ENCODE measurements at regions not wholly inside any gene's neighbourhood (a gene's known extent, or its start where the extent isn't known, plus 50 kb on each side); places are given as distances from the start of the nearest gene placed in this dataset.

DNA sequence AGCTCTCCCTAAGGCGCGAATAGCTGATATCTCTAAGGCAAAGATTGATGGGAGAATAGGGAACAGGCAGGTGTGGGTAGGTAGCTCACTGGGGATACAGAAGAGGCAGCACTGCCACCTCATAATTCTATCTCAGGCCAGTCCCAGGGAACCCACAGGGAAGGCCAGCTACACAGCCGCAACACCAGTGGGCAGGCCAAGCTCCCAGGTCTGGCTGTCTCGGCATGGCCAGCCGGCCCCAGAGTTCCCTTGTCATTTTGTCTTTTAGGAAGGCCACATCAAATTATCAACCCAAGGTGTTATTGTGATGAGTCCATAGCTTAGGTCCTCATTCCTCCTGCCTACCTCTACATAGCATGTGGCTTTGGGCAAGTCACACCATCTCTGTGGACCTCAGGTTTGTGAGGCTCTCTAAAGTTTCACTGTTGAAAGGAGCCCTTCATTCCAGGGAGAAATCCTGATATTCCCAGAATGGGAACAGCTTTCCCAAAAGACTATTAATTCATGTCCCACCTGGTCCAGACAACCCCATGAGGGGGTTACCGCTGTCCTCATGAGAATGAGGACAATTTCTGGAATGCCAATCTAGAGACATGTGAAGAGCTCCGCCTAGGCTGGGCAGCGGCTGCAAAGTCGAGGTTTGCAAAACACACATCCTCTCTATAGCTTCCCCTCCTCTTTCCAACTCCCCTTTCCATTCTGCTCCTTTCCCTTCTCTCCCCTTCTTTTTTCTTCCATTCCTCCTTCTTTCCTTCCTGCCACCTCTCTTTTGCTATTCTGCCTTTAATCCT is 287.1 kb upstream of the ID2 start:
- H3K36me3 Mint-ChIP-seq (ENCODE audit: insufficient read depth) = peaks cover 7% of the 10 kb centered on the region
- DNase-seq = no peak
- no peak overlapping the region for H3K4me3 Mint-ChIP-seq
- no peaks in the 10 kb centered on the region for H3K27me3 Mint-ChIP-seq
- H3K9me3 Mint-ChIP-seq = no peaks in the 10 kb centered on the region
- peaks cover 20 to 27% of the 10 kb centered on the region in 2 donors for H3K4me1 Mint-ChIP-seq (ENCODE audit: low read depth in 2 of 2)
- peak overlapping the region; percentile 1 to 66 for H3K27ac Mint-ChIP-seq
- ATAC-seq (replicated peaks) = no peak

DNA sequence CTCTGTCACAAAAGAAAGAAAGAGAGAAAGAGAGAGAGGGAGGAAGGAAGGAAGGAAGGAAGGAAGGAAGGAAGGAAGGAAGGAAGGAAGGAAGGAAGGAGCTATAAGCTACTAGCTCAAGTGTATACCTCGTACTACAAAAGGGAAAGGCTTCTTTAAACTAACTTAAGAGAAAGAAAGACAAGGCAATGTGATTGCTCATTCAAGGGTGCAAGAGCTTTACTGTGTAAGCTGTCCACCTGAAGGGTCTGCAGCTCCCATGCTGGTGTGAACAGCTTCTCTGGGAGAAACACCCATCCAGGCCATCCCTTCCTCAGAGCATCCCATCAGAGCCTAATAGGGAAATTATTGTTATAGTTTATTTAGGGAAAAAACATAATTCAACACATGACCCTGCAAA is 286.1 kb upstream of the ID2 start:
- no peaks in the 10 kb centered on the region for H3K9me3 Mint-ChIP-seq
- H3K4me3 Mint-ChIP-seq = no peak overlapping the region
- H3K36me3 Mint-ChIP-seq (ENCODE audit: insufficient read depth) = peaks cover 7% of the 10 kb centered on the region
- H3K4me1 Mint-ChIP-seq (ENCODE audit: low read depth in 2 of 2) = peaks cover 15 to 26% of the 10 kb centered on the region in 2 donors
- no peak for DNase-seq
- peak overlapping the region in 1 of 2 donors; percentile 66 for H3K27ac Mint-ChIP-seq
- no peak for ATAC-seq (replicated peaks)
- H3K27me3 Mint-ChIP-seq = no peaks in the 10 kb centered on the region

DNA sequence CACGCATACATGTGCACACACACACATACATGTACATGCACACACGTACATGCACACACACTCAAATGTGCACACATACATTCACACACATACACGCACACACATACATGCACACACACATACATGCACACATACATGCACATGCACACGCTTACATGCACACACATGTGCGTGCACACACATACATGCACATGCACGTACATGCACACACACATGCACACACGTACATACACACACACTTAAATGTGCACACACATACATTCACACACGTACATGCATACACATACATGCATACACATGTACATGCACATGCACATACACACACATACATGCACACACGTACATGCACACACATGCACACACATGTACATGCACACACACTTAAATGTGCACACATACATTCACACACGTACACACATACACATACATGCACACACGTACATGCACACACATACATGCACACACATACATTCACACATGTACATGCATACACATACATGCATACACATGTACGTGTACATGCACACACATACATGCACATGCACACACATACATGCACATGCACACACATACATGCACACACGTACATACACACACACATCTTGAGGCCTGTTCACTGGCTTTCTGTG is 283.7 kb upstream of the ID2 start:
- no peak for ATAC-seq (replicated peaks)
- H3K27ac Mint-ChIP-seq = peak overlapping the region in 1 of 2 donors; percentile 7
- H3K9me3 Mint-ChIP-seq = no peaks in the 10 kb centered on the region

DNA sequence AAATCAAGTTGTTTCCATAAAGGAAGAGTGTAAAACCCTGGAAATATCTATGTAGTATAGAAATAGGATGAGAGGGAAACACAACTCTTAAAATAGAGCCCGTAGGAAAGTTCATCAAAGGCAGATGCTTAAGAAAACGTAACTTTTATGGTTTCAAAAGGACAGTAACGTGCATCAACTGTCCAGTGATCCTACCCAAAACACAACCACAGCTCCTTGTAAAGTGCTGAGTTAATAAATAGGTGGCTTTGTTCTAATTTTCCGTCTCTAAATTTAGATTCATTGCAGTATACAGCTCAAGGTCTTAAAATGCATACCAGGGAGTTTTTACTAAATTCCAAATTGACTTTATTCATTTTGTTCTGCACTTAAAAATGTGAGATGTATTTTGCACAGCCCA is 282.1 kb upstream of the ID2 start:
- Mint-ChIP-seq H3K27me3 (no peaks in the 10 kb centered on the region), H3K27ac (no peak overlapping the region), H3K4me3 (no peak overlapping the region), H3K36me3 (ENCODE audit: insufficient read depth) (no peaks in the 10 kb centered on the region), H3K4me1 (ENCODE audit: low read depth in 2 of 2) (peaks cover 15 to 28% of the 10 kb centered on the region in 2 donors), H3K9me3 (no peaks in the 10 kb centered on the region)
- no peak for ATAC-seq (replicated peaks)
- DNase-seq = no peak

More for the DNA sequence above, 283.7 kb upstream of the ID2 start:
- DNase-seq = no peak
- Mint-ChIP-seq H3K4me3 (no peak overlapping the region), H3K4me1 (ENCODE audit: low read depth in 2 of 2) (peaks cover 12 to 23% of the 10 kb centered on the region in 2 donors), H3K36me3 (ENCODE audit: insufficient read depth) (no peaks in the 10 kb centered on the region), H3K27me3 (no peaks in the 10 kb centered on the region)

DNA sequence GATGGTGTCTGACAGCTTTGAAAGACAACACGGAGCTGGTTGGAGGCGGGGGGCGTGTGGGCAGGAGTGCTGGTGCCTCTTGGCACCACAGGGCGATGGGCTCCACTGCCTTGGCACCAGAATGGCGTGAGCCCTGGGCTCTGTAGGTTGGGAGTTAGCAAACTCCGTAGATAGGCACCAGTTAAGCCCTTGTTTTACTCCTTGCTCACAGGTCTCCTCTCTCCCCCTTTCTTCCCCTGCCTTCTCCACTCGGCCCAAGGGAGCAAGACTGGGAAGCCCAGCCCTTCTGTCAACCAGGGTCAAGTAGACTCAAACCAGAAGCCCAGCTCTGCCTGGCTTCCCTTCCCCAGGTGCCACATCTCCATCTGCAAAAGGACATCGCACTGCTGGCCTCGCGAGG is 281.7 kb upstream of the ID2 start:
- DNase-seq (no peak), ATAC-seq (replicated peaks) (no peak)
- Mint-ChIP-seq H3K27me3 (no peaks in the 10 kb centered on the region), H3K9me3 (no peaks in the 10 kb centered on the region), H3K36me3 (ENCODE audit: insufficient read depth) (no peaks in the 10 kb centered on the region), H3K4me3 (no peak overlapping the region), H3K27ac (peak overlapping the region in 1 of 2 donors; percentile 30), H3K4me1 (ENCODE audit: low read depth in 2 of 2) (peaks cover 12 to 25% of the 10 kb centered on the region in 2 donors)

DNA sequence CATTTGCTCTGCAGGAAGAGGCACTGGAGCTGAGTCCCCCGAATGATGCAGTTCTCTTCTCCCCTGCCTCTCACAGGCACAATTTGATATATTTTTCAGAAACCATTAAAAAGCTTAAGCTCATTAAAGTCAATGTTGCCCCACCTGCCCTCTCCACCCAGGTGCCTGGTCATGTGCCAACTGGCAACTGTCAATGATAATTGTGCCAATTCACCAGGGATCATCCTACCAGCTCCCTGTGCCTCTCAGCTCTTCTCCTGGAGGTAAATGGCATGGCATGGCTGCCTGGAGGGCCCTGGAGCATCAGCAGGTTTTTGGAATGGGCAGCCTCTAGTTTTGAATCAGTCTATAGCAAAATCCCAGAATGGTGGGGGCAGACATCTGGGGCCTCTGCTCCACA is 279.6 kb upstream of the ID2 start:
- no peaks in the 10 kb centered on the region for H3K36me3 Mint-ChIP-seq (ENCODE audit: insufficient read depth)
- DNase-seq (no peak), ATAC-seq (replicated peaks) (no peak)
- no peaks in the 10 kb centered on the region for H3K9me3 Mint-ChIP-seq
- no peak overlapping the region for H3K4me3 Mint-ChIP-seq
- H3K27me3 Mint-ChIP-seq = no peaks in the 10 kb centered on the region
- peak overlapping the region in 1 of 2 donors; percentile 9 for H3K27ac Mint-ChIP-seq
- H3K4me1 Mint-ChIP-seq (ENCODE audit: low read depth in 2 of 2) = peaks cover 7 to 23% of the 10 kb centered on the region in 2 donors

DNA sequence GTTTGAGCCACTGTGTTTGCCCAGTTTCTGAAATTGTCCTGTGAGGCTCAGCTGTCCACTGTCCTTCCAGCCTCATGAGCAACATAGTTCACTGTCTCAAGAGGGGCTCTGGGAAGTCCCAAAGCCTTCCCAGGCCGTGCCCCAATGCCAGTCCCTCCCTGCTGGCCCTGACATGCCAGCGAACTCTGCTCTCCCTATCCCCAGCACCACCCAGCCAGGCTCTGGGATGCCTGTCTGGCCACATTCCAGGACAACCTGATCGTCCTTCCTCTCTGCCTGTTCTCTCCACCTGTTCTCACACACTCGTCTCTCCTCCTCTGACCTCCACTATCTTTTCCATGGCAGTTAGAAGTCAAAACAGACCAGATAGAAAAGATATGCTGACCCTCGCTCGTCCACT is 278.0 kb upstream of the ID2 start:
- no peak for DNase-seq
- ATAC-seq (replicated peaks) = no peak
- H3K4me3 Mint-ChIP-seq = no peak overlapping the region
- no peaks in the 10 kb centered on the region for H3K27me3 Mint-ChIP-seq
- peaks cover 2% of the 10 kb centered on the region for H3K36me3 Mint-ChIP-seq (ENCODE audit: insufficient read depth)
- H3K9me3 Mint-ChIP-seq = no peaks in the 10 kb centered on the region
- H3K27ac Mint-ChIP-seq = no peak overlapping the region
- H3K4me1 Mint-ChIP-seq (ENCODE audit: low read depth in 2 of 2) = peaks cover 11 to 20% of the 10 kb centered on the region in 2 donors

DNA sequence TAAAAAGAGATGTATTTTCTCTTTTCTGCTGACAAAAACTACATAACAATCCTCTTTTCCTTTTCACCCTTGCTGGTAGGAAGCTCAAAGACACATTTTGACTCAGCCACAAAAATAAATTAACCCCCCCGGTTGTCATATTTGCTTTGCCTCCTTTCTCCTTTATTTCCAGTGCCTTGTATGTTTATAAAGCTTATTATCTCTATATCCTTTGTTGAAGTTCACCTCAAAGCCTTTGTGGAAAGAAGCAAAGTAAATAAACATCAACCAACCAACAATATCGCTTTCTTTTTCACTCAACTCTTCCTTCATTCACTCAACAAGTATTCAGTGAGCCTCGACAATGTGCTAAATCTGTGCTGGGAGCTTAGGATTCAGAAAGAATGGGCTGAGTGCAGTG is 276.5 kb upstream of the ID2 start:
- peaks cover 5% of the 10 kb centered on the region for H3K36me3 Mint-ChIP-seq (ENCODE audit: insufficient read depth)
- H3K4me3 Mint-ChIP-seq = no peak overlapping the region
- no peak for ATAC-seq (replicated peaks)
- DNase-seq = no peak
- H3K4me1 Mint-ChIP-seq (ENCODE audit: low read depth in 2 of 2) = peaks cover 15 to 28% of the 10 kb centered on the region in 2 donors
- no peak overlapping the region for H3K27ac Mint-ChIP-seq
- no peaks in the 10 kb centered on the region for H3K27me3 Mint-ChIP-seq
- H3K9me3 Mint-ChIP-seq = no peaks in the 10 kb centered on the region

DNA sequence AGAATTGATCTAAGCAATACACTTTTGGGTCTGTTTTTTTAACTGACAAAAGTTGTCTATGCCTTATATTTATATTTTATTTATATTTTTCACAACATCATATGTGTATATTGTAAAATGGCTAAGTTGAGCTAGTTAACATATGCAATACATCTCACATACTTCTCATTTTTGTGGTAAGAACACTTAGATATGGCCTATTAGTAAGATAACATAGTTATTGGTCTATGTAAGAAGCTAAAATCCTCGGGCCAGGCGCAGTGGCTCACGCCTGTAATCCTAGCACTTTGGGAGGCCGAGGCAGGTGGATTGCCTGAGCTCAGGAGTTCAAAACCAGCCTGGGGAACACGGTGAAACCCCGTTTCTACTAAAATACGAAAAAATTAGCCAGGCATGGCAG is 275.6 kb upstream of the ID2 start:
- ATAC-seq (replicated peaks) (no peak), DNase-seq (no peak)
- Mint-ChIP-seq H3K9me3 (no peaks in the 10 kb centered on the region), H3K27ac (no peak overlapping the region), H3K4me3 (no peak overlapping the region), H3K27me3 (no peaks in the 10 kb centered on the region), H3K4me1 (ENCODE audit: low read depth in 2 of 2) (peaks cover 15 to 26% of the 10 kb centered on the region in 2 donors), H3K36me3 (ENCODE audit: insufficient read depth) (peaks cover 5% of the 10 kb centered on the region)

DNA sequence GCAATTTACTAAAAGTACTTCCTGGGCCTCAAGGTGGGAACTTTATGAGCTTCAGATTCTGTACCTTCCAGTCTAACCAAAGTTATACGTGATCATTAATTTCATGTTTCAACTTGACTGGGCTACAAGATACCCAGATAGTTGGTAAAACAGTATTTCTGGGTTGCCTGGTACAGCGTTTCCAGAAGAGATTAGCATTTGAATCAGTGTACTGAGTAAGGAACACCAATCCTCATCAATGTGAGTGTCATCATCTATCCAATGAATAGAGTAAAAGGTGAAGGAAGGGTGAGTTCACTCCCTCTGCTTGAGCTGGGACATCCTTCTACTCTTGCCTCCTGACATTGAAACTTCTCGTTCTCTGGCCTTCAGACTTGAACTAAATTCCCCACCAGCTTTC is 274.5 kb upstream of the ID2 start:
- peaks cover 5% of the 10 kb centered on the region for H3K36me3 Mint-ChIP-seq (ENCODE audit: insufficient read depth)
- H3K9me3 Mint-ChIP-seq = no peaks in the 10 kb centered on the region
- H3K4me1 Mint-ChIP-seq (ENCODE audit: low read depth in 2 of 2) = peaks cover 15 to 26% of the 10 kb centered on the region in 2 donors
- ATAC-seq (replicated peaks) = no peak
- no peaks in the 10 kb centered on the region for H3K27me3 Mint-ChIP-seq
- DNase-seq = no peak
- peak overlapping the region; percentile 11 to 23 for H3K27ac Mint-ChIP-seq
- no peak overlapping the region for H3K4me3 Mint-ChIP-seq

DNA sequence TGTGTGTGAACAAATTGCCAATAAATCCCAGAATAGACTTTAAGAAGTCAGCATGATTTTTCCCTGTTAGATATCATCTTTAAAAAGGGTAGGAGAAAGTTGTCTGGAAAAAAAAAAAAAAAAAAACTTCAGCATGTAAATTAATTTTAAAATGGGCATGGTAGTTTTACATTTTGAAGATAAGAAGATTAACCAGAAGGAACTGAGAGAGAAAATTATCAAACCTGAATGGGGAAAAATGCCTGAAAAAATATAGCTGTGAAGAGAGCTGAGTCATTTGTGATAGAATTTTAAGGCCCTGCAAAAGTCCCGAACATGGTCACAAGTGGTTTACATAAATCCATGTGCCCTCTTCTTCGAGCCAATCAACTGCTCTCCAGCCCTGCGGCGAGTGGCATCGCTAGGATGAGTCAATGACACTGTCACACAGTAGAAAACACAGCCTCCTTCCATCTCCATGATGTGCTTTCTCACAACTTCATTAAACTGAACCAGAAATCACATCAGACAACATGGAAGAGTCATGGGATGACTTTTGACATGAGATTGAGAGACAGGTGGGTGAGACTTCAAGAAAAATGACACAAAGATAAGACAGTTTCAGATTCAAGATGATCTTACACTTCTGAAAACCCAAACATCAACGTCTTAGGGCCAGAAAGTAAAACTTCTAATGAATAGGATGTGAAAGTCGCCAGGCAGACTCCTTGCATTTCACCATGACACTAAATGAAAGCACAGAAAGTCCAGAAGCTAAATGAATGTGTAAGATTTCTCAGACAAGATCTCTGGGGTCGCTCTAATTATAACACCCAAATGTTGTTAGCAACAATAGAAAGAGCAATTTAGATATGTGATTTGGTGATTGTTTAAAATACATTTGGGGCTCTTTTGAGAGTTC is 273.0 kb upstream of the ID2 start:
- H3K4me1 Mint-ChIP-seq (ENCODE audit: low read depth in 2 of 2) = peaks cover 15 to 24% of the 10 kb centered on the region in 2 donors
- peak; percentile 99 for ATAC-seq (replicated peaks)
- peaks cover 5% of the 10 kb centered on the region for H3K36me3 Mint-ChIP-seq (ENCODE audit: insufficient read depth)
- H3K9me3 Mint-ChIP-seq = no peaks in the 10 kb centered on the region
- H3K27ac Mint-ChIP-seq = peak overlapping the region; percentile 83 to 90
- peak; percentile 33 to 41 (median 37) for DNase-seq
- H3K4me3 Mint-ChIP-seq = peak overlapping the region; percentile 38 to 46
- no peaks in the 10 kb centered on the region for H3K27me3 Mint-ChIP-seq

DNA sequence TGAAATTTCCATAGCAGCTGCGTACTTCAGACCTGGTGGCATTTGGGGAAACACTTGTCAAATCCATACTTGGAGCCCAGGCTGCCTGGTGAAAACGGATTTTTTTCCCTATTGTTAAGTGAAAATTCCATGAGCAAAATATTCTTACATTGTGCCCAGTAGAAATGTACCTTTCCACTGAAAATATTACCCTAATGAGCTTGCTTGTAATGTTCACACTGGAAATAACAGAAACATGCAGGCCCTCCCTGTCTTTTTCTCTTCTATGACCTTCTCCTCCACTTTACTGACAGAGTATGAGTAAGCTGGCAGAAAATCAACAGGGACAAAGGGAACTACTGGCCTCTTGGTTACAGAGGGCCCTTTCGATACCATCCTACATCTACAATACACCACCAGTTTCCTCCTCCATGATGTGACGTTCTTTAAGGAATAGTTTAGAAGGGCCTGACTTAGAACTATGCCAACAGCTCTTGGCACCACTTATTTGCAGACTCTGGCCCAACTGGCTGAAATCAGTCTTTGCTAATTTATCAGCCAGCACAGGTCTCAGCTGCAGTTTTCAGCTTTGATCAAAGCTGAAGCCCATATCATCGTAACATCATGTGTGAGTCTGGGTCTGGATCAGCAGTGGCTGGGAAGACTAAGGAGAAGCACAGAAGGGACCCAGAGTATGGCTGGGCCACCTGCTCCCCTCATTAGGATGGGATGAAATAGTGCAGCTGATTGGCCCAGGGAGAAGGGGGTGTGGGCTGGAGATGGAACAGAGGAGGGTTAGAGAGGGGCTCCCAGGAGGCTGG is 272.2 kb upstream of the ID2 start:
- no peak for ATAC-seq (replicated peaks)
- H3K4me1 Mint-ChIP-seq (ENCODE audit: low read depth in 2 of 2) = peaks cover 12 to 20% of the 10 kb centered on the region in 2 donors
- H3K9me3 Mint-ChIP-seq = no peaks in the 10 kb centered on the region
- H3K27me3 Mint-ChIP-seq = no peaks in the 10 kb centered on the region
- peak overlapping the region; percentile 38 to 46 for H3K4me3 Mint-ChIP-seq
- peaks cover 5% of the 10 kb centered on the region for H3K36me3 Mint-ChIP-seq (ENCODE audit: insufficient read depth)
- peak overlapping the region; percentile 83 to 90 for H3K27ac Mint-ChIP-seq
- DNase-seq = no peak

DNA sequence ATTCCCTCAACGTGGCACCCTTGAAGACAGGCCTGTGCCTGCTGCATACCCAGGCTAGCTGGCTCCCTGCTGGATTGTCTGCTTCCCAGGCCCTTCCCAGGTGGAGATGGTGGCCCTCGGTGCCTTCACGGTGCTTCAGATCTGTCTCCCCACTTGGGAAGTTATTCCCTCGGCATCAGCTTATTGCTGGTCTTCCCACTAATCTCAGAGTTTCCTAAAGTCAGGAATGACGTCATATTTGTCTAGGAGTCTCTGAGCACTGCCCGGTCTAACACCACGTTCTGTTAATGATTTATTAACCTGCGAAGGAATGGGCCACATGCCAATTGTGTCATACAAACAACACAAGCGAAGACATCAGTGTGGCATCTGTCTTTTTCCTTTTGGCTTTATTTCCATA is 269.8 kb upstream of the ID2 start:
- H3K36me3 Mint-ChIP-seq (ENCODE audit: insufficient read depth) = peaks cover 5% of the 10 kb centered on the region
- H3K27ac Mint-ChIP-seq = no peak overlapping the region
- no peaks in the 10 kb centered on the region for H3K27me3 Mint-ChIP-seq
- peaks cover 12 to 25% of the 10 kb centered on the region in 2 donors for H3K4me1 Mint-ChIP-seq (ENCODE audit: low read depth in 2 of 2)
- no peak overlapping the region for H3K4me3 Mint-ChIP-seq
- DNase-seq (no peak), ATAC-seq (replicated peaks) (no peak)
- H3K9me3 Mint-ChIP-seq = no peaks in the 10 kb centered on the region
